Hematopoietic multipotent progenitor cell treated with erythropoietin and hydrocortisone succinate and interleukin-3 and kit ligand, for 17 days (in vitro differentiated cells): ENCODE measurements at regions not wholly inside any gene's neighbourhood (a gene's known extent, or its start where the extent isn't known, plus 50 kb on each side); places are given as distances from the start of the nearest gene placed in this dataset.

Experiments used
- DNase-seq: peaks from one replicate; pipeline ENCODE4 v3.0.0-alpha.2; 2015; ENCODE audit warnings: low spot score

DNA sequence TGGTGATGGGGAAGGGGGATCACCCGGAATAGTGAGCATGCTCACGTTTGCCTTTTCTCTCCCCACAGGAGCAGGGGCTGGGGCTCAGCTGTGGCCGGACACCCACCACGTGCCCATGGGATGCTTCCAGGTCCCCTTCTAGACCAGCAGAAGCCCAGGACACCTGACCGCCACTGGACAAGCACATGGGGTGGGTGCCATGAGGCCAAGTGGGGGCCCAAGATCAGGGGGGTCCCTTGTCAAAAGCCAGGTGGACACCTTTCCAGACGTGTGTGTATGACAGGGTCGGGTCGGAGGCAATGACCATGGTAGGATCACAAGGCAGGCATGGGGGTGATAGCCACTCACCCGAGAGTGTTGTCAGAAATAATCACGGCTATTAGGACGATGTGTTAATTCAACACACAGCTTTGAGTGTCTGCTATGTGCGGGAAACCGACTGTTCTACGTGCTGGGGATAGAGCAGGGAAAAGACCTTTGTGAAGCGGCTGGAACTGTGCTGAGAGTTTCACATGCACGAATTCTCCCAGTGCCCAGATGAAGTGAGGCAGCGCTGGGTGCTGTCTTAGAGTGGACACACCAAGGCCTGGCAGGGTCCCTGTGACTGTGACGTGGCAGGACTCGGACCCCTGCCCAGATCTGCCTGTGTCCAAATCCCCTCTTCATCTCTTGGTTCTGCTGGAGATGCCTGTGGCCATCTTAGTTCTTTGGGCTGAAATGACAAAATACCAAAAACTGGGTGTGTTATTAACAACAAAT is 244.7 kb downstream of the NDUFA10 start:
- DNase-seq, result no peak

DNA sequence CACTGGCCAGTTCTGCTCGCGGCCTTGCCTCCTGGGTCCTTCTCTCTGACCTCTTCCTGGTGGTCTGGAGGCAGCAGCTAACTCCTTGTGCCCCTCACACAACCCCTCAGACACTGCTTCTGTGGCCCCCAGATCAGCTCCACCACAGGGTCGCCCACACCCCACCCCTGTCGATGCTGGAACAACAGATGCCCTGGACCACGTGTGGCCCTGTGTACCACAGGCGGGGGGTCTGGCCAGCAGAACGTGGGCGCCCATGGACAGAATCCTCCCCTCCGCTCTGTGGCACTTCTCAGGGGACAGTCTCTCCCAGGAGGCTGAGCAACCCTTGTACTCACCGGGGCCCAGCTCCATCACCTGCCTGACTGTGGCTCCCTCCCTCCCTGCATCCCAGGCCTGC is 245.6 kb downstream of the NDUFA10 start:
- no peak for DNase-seq

DNA sequence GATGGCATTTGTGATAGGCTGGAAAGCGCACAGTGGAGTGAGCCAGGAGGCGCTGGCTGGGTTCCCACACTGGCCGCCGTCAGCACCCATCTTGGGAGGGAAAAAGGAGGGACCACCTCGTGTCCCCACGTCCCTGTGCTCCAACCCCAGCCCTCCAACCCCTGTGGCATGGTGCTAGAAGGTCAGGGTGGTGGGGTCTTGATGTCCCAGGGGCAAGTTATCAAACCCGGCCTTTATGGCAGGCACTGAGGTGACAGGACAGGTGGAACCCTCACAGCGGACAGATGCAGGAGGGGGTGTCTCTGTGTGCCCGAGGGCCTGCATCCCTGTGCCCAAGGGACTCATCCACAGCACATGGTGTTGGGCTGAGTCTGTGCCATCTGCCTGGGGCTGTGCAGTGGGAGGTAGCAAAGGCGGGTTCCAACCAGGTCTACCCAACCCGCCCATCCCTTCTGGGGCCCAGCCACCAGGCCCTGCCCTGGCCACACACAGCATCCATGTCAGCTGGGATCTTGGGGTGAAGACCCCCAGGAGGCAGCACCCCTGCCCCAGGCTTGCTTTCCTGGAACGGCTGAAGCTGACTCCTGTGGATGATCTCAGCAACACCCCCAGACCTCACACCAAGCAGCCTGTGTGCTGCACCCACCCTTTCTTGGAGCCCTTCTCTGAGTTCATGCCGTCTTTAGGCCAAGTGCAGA is 246.1 kb downstream of the NDUFA10 start:
- no peak for DNase-seq

DNA sequence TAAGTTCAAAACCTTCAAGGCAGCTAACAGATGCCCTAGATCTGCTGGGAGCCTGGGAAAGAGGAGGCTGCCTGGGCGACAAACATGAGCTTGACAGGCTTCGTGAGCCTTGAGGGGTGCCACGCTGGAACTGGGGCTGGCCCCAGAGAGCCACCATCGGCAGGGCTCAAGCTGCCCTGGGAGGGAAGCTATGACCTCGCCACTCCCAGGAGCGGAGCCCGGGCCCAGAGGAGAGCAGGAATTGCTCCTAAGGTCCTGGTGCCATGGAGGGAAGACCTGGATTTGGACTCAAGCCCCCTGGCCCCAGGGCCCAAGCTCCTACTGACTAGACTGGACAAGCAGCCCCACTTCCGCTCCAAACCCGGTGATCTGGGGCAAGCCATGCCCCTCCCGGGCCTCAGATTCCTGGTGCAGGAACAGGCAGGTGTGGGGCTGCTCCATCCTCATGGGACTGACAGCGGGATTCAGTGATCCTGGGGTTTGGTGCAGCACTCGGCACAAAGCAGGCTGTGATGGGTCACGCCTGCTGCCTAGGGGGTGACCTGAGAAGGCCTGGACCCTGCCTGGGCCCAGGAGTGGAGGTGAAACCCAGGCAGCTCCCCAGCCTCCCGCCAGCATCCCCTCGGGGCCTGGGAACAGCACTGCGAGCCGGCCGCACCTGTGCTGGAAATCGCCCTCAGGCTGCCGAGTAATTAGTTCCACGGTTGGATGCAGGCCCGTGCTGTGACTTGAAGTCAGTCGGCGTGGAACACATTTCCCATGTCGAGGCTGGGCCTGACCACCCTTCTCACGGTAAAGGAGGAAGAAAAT is 246.9 kb downstream of the NDUFA10 start:
- DNase-seq, result no peak

DNA sequence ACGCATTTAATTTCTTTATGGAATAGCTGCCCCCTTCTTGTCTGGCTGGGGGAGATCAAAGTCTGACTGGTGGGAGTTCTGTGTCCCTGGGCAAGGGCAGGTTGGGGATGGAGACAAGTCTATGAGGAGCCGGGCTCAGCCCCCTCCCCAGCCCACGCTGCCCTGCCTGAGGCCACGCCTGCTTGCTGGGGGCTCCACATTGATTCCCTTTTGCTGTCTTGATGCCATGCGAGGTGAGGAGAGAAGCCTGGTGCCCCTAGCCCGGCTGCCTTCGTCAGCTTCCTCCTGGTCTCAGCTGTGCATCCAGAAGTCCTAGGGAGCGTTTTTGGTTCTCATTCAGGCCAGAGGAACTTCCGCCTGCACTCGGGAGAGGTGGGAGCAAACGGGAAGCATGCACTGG is 247.9 kb downstream of the NDUFA10 start:
- DNase-seq, result no peak

DNA sequence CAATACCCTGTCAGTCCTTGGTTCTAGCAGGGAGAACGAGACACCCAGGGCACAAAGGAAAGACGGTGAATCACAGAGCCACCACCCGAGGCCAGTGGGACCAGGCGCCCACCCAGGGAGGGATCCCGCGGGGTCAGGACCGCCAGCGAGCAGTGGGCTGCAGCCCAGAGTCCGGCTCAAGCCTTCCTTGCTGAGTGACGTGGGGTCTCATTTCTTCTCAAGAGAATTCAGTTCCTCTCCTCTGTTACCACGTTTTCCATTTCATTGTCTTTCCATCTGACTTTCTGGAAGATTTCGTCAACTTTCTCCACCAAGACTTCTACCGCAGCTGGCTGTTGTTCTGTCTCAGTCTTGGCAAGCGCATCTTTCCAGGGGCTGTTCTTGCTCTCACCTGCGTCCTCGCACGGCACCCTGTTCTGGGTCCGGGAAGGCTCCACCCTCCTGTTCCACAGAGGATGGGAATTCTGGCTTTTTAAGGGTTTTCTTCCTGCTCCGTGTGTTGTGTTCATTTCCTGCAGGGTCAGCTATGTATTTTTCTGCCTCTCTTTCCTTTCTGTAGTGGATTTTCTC is 248.6 kb downstream of the NDUFA10 start:
- no peak for DNase-seq

DNA sequence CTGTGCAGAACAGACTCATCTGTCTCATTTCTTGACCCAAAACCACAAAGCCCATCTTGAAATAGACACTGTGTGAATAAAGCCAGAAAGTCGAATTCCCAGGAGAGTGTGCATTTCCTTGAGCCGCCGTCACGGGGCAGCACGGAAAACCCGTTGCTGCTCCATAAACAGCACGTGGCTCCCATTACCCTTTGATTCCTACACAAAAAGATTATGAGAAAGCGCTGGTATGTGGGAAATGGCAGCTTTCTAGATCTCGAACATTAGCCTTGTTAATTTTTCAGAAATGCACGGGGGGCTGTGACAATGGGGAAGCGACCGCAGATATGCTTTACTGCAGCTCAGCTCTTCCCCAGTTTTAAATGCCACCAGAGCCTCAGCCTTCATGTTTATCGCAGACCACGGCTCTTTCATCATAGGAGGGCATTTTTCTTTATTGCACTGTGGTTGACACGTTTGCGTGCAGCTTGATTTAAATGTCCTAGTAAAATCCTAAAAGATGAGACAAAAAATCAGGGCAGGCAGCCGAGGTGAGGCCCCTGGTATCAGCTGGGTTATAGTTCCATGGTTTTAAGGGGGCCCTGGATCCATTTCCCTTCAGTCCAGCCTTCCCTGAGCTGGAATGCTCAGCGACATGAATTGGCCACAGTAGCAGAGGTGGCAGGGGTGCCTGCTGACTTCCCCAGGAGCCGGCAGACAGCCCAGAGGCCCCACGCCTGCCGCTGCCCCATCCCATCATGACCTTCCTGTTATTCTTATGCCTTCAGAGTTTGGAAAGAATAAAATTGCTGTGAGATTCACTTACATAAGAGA is 249.3 kb downstream of the NDUFA10 start:
- DNase-seq, result no peak

DNA sequence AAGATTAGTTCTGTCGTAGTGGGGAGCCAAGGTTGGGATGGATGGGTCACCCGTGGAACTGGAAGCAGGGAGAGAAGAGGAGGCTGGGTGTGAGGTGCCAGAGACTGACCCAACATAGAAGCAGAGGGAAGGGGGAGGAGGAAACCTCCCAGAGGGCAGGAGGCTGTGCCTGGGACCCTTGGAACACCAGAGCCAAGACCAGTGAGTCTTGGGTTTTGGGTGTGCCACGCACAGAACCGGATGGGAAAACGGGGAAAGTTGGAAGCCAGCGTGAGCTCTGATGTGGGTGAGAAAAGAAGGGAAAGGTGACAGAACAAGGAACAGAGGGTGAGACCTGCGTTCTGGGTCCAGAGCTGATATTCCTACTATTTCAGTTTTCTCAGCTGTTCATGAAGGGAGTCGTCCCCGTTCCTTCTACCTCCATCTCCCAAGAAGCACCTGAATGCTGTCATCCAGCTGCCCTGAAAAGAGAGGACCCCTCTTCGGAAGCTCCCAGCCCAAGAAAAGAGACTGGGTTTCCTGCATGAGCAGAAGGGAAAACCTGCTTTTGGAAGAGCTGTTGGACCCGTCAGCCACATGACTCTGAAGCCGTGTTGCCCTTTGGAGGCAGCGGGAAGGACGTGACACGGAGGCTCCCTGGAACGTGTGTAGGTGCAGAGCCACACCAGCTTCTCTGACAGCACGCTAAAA is 250.1 kb downstream of the NDUFA10 start:
- no peak for DNase-seq

DNA sequence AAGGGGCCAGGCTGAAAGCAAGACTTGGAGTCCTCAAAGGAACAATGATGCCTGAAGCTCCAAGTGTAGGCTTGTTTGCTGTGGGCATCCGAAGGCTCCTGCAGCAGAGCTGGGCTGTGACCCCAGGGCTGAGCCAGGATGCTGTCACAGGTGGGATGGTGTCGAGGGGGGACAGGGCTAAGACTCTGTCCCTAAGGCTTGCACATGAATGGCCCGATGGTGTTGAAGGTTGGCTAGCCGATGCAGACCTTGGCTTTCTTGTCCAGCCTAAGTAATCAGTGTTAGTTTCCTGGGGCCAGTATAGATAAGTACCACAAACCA is 251.0 kb downstream of the NDUFA10 start:
- no peak for DNase-seq

DNA sequence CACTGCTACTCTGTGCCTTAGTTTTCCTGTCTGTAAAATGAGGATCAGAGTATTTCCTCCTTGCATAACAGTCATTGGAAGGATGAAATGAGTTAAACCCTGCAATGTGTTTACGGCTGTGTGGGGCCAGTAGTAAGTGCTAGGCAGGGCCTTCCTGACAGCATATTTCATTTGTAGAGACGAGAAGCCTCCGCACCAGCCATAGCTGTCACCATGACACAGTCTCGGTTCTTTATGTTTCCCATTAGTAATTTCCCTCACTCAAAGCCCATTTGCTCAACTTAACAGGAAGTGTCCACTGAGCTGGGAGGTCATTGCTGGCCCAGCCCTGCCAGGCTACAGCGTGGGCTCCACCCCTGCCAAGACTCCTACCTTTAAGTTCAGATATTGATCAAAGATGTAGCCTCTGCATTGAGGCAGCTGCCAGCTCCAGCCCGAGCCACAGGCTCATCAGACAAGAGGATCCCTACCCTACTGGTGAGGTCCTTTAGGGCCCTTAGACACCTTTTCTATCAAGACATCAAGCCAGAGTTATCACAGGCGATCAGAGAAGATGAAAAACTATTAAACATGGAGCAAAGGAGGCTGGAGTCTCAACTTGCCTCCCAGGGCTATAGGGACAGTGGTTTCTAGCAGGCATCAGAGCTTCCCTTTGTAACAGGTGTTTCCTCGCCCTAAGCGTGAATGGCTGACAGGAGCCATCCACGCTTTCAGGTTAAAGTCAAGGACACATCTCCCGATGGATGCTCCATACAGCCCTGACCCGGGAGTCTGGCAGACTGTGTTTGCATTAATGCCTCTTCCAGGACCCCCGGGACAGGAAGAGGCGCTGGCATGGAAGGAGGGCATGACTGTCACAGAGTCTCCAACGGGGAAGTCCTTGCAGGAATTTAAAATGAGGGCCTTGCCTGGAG is 251.7 kb downstream of the NDUFA10 start:
- DNase-seq, result no peak

DNA sequence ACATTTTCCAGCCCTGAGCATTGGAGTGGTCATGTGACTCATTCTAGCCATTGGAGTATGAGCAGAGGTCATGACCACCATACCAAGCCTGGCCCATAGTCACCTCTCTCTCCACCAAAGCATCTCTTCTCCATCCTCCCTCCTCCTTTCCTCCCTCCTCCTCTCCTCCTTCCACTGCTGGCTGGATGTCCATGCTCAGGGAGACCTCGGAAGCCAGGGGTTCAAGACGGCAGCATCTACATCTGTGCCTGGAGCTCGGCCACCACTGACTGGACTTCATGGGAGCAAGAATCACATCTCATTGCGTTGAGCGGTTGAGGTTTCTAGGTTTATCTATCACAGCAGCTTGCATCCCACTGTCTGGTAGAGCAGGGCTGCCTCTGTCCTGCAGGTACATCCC is 252.4 kb downstream of the NDUFA10 start:
- DNase-seq, result no peak

DNA sequence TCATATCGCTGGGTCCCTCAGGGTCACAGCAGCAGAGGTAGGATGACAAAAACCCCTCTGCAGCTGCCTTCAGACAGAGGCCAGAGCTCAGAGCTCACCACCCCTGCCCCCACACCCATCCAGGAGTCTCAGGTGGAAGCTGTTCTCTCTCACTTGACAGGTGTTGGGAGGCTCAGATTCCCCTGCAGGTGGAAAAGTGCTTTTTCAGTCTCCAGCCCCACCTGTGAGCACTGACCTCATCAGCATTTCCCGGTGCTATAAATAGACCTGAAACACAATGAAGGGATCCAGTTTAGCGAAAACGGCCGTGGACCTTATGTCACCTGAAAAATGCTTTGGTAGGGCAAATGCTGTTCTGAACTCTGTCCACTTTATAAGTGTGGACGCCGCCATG is 254.9 kb downstream of the NDUFA10 start:
- no peak for DNase-seq

DNA sequence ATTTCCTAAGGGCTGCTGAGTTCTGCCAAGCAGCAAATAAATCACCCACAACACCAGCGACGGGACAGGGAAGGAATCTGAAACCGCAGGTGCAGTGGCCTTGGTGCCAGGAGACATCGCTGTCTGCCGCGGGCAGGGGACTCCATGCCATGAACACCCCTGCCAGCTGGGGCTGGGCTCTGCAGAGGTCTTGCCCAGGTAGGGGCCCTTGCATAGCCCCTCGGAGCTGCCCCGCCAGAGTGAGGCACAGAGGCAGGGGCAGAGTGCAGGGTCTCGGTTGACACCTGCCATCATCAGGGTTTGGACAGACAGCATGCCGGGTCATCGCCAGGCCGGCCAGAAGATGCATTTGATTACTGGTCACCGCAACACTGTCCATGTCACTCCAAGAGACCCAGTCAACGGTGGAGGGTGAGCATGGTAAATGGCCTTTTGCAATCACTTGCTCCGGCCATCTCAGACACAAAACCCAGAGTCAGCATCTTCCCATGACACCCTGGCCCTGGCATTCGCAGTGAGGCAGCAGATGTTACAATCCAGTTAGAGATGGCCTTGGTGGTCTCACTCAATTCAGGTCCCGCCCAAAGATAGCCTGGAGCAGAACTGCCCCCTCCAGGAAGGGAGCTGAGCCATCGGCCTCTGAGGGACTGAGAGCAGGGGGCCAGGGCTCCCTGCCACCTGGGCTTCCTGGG is 255.4 kb downstream of the NDUFA10 start:
- DNase-seq, result no peak

DNA sequence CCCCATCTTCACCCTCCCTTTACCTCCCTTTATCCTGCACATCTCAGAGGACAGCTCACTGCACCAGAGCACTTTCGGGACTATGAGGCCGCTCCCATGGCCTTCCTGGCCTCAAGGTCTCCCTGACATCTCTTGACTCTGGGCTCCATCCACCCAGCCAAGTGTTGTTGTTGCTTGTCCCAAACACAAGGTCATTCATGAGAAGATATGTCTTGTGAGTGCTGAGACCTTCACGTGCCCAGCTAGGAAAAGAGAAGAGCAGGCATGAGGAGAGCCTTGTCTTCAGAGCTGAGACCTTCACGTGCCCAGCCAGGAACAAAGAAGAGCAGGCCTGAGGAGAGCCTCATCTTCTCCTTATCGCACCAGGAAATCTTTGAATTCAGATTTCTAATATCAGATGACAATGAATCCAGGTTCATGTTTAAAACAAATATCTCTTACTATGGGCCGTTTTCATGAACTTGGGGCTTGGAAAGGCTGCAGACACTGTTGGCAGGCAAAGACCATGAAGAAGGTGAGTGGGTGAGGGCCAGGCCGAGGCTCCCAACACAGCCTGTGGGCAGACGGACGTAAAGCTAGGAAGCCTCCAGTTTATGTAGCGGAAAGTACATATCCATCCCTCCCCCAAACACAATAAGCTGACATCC is 256.1 kb downstream of the NDUFA10 start:
- DNase-seq, result no peak

DNA sequence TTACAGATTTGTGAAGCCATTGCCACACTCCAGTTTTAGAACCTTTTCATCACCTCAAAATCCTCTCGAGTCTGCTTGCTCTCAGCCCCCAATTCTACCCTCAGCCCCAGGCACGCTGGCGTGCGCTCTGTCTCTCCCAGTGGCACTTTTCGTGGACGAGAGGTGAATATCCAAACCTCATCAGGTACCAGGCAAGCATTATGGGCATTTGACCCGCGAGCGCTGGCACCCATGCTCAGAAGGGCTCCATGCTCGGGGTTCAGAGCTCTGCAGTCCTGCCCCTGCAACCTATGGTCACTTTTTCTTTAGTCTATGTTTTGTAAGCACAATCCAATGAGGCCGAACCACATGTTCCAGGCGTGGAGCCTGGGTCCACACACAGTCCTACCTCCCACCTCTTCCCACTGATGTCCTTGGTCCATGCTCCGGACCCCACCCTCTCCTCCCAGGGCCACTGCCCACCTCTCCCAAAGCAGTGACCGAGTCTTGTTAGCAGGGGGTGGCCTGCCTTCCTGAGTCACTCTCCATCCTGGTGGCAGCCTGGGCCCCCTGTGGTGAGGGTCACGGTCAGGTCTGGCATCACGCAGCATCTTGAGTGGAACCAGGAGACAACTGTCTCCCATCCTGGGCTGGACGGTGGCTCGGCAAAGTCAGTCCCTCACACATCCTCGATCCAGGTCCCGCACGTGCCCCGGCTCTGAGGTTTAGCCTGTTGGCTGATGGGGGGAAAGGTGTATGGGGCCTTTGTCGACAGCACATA is 256.9 kb downstream of the NDUFA10 start:
- DNase-seq, result no peak

DNA sequence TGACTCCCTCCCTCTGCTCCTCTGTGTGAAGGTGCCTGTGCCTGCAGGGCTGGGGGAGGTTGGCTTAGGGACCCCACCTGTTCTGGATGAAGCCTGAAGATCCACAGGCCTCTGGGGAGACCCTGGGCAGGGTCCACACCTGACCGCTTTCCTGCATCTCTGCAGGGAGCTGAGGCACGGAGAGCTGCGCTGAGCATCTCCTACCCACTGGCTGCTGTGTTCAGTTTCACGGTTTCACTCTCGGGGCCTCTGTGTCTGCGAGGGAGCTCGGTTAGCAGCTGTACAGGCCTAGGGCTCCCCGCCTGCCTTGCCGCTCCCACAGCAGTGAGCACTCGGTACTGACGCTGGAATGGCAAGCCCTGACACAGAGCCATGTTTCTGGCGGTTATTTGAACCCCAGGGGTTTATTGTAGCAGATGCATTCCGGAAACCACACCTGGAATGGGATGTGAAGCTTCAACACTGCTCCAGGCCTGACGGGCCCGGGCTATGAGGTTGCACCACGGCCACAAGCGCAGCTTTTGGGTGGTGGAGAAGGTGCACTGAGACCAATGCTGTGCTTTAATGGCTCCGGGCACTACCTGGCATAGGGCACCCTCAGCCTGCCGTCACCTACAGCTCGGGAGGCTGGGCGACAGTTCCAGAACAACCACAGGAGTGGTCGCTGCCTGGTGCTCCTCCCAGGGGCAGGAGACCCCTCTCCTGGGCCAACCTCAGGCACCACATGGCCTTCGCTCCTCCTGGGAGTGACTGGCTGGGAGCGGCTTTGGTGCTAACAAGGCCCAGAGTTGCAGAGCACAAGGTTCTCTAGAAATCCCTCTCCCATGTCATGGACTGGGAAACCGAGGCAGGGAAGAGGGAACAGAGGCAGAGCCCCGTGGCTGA is 257.9 kb downstream of the NDUFA10 start:
- no peak for DNase-seq

DNA sequence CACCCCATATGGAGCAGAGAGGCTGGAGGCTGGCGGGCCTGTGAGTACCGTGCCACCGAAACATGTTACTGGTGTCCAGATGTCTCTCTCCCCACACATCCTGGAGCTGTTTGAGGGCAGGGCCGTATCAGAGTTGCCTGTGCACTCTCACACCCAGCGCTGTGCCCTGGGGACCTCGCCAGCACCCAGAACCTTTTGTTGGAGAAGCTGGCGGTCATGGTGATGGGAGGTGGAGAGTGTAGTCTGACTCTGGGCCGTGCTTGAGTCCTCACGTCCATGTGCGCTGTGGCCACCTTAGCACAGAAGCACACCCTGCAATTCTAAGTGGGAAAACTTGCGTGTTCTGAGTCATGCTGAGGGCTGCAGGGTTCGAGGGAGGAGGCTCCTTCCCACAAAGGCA is 259.2 kb downstream of the NDUFA10 start:
- DNase-seq, result no peak
